Activated gamma-delta T cell treated with anti-CD3 and anti-CD28 coated beads, Interleukin-2, amount 50 U/mL, for 16 hours (primary cell): ENCODE measurements at regions not wholly inside any gene's neighbourhood (a gene's known extent, or its start where the extent isn't known, plus 50 kb on each side); places are given as distances from the start of the nearest gene placed in this dataset.
"Not testable (repeated sequence)": the region's sequence is repeated elsewhere in the genome, so short reads cannot be mapped to it uniquely, and the experiment has no call there.

Experiments
- DNase-seq: peaks from one replicate; pipeline ENCODE4 v3.0.0-alpha.2; 2020; ENCODE audit warnings: low read depth

DNA sequence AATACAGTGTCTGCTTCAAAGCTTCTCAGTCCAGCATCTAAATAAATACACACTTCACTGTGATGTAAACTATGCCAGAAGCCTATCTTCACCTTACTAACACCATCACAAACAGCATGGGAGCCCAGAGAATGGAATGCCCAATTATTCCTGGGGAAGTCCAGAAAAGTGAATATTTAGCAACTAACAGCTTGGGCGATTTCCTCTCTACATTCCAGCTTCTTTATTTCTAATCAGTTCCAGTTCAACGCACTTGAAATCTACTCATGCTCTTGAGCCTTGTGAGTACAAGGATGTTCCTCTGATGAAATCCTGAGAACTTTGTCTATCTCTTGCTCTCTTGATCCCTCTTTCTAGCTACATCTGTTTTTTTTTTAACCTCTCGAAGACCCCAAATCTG lies 100.4 kb upstream of the C9orf72 start:
- DNase-seq = no peak

DNA sequence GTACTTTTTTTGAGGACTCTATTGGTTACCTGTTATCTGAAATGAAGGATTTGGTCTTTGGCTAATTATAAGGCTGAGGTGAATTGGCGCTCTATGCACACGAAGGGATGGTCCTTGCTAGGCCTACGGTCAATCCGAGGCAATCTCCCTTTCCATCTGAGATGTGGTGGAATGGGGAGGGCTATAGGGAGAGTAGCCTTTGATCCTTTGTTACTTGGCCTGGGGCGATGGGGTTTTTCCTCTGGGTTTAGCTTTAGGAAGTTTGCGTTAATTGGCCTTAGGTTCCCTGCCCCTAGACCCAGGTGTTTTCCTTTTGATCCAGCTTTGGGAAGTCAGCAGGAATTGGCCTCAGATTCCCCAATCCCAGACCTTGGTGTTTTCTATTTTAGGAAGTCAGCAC lies 102.1 kb upstream of the C9orf72 start:
- DNase-seq = no peak

DNA sequence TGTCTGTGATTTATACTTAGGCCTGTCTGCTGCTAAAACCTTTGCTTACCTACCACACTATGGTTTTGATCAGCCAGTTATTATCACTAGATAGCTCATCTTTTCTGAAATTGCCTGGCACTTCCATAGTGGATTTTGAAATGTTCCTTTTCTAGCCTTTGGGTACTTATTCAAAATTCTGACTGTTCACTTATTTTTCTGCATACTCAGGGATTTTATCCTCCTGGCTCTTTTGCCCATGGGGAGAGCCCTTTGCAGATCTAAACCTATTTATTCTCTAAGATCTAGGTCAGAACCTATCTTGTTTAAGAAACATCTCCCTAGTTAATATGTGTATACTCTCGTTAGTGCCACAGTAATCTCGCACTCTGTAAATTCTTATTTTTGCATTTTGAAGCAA lies 103.5 kb upstream of the C9orf72 start:
- DNase-seq = no peak

DNA sequence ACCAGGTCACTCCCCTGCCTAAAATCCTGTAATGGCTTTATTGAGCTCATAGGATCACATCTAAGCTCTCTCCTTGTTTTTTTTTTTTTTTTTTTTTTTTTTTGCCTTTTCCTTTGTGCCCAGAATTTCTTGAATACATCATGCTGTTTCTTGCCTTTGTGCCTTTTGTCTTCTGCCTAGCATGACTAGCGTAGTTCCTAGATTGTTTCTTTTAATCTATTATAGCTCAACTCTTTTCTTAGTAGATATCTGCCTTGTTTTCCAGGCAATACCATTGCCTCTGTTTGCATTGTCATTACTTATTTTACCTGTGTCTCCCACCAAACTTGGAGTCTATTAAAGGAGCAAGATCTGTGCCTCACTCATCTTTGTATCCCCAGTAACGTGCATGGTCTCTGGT lies 106.1 kb upstream of the C9orf72 start:
- no peak for DNase-seq

DNA sequence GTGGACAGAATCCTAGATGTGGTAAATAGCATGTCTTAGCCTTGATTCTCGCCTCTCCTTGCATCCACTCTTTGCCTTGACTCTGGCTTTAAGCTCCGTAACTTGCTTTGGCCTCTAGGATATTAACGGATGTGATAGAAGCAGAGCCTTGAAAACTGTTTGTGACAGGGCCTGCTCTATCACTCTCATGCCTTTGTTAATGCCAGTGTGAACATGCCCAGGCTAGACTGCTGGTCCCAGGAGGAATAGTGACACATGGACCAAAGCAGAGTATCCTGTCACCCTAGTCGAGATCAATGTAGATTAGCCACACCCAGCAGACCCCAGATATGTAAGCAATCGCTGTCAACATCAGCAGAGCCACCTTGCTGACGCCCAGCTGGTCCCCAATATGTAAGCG lies 109.9 kb upstream of the C9orf72 start:
- DNase-seq = no peak

DNA sequence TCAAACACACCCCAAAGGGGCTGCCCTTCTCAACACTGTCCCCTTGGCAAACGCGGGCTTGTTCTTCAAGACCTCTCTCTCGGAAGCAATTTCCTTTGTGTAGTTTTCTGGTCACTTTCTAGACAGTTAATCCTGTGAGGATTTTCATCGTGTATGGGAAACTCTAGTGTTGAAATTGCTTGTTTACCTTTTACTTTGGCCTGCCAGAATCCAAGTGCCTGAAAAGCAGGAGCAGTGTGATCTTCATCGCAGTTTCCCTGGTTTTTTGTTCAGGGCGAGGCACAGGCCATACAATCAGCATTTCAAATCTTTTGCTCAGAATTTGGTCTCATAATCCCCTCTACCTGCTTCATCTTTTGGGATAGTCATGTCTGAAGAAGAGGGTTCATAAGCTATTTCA lies 115.7 kb upstream of the C9orf72 start:
- DNase-seq = no peak

DNA sequence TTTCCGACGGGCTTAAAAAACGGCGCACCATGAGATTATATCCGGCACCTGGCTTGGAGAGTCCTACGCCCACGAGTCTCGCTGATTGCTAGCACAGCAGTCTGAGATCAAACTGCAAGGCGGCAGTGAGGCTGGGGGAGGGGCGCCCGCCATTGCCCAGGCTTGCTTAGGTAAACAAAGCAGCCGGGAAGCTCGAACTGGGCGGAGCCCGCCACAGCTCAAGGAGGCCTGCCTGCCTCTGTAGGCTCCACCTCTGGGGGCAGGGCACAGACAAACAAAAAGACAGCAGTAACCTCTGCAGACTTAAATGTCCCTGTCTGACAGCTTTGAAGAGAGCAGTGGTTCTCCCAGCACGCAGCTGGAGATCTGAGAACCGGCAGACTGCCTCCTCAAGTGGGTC lies 117.5 kb upstream of the C9orf72 start:
- not testable (repeated sequence) for DNase-seq

DNA sequence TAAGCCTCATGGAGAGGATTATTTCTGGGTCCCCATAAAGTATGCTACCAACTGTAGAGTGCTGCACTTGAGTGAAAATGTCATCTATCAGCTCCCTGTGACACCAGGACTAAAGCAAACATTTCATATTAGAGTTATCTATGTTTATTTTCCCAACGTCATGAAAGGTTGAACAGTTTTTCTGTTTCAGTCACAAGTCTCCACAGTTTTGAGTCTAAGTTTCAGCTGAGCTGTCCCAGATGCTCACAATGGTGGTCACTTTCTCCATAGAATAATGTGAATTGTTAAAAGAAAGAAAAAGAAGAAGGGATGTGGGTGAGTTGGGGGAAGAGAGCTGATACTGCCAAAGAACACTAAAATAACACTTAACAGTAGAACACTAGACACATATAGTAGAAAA lies 126.3 kb upstream of the C9orf72 start:
- no peak for DNase-seq

DNA sequence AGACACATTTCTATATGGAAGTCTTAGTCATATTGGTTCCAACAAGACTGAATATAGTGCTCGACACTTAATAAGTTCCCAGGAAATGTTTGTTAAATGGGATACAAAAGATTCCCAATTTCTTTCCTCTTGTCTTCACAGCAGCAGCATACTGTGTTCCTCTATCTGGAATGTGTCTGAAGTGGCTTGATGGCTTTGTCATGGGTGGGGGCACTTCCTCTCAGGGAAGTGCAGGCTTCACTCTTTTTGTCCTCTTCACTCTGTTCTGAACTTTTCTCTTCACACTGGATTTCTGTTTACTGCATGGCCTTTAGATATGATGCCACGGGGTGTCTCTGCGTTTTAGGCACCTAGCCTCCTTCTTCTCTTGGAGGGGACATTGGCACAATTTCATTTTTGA lies 127.7 kb upstream of the C9orf72 start:
- no peak for DNase-seq

DNA sequence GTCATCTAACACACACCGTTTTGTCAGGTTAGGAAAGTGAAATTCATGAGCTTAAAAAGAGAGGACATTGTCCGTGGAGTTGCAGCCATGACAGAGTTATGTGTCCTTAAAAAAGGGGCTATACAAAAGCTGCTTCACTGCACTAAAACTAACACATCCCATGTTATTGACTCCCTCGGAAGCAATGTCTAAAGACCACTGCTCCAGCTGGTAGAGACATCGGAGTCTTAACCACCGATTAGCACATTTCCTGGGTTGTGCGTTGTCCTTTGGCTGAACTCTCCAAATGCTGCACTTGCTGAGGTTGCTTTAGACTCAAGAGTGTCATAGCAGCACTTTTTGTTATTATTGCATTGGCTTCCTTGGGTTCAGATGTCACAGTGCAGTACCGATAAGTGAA lies 128.3 kb upstream of the C9orf72 start:
- no peak for DNase-seq

DNA sequence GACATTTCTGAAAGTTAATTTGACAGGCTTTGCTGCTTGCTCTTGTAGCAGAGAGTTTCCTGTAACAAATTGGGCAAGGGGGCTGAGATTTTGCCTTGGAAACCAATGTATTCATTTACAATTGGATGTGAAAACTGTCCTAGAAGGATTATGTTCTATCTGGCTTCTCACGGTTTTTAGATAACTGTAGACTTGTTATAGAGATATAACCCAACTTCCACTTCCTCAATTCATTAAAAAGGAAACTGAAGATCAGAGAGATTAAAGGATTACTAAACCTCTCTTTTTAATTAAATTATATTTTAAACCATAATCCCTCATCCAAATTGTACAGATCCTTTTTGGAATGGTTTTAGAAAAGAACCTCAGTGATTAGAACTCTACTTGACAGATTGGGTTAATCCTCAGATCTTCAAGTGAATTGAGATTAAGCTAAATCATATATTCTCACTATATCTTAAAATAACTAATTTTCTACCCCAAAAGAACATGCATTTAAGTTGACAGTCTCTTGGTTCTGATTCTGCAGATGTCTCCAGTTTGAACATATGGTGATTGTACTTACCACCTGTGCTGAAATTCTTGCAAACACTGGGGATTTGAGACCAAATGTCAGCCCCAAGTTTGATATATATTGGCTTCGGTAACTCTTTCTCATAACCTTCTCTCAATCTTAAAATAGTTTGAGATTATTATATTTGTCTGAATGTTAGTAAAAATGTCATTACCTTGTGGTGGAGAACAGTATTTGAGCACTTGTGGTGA lies 130.1 kb upstream of the C9orf72 start:
- DNase-seq = no peak

DNA sequence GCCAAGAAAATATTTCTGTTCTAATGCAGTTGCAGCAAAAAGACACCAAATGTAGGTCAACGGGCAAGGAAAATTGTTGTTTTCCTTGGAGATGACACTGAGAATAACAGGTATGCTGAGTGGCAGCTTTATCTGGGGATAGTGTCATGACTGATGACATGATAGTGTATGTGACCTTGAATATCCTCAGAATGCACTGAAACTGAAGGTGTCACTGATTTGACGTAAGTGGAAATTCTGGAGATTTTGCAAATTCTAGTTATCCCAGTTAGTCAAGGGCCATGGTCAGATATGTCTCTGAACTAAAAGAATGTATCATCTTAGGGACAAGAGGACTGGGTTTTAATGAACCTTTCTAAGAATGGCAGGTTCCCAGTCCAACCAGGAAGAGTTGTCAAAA lies 138.0 kb upstream of the C9orf72 start:
- no peak for DNase-seq

DNA sequence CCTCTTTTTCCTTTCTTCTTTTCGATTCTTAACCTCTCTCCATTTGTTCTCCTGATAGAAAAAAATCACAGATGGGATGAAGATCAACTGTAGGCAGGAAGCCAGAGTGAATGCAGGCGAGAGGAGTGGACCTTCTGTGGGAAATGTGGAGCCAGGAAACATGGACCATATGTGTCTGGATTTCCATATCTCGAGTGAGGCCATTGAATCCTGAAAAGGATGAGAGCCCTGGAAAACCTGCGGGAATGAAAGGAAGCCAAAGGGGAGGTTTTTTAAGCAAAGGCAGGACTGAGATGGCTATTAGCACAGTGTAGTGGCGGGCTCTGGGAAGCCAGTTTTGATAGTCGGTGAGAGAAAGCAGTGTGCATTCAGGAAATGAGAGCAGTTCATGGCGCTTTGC lies 139.5 kb upstream of the C9orf72 start:
- DNase-seq = no peak

DNA sequence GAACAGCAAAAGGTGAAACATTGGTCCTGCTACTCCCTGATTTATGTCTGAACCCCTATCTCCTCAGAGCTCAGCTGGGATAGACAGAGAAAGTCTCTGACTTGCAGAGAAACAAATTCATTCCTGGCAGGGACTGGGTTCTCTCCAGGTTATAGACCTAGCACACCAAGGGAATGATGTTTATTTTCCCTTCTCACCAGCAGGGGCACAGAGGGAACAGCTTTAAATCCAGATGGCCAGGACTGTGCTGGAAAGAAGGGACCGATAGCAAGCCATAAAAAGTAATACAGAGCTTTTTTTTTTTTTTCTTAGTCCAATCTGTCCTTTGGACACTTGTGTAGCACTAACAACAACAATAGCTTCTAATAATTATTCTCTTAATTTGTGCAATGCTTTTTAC lies 141.1 kb upstream of the C9orf72 start:
- no peak for DNase-seq

DNA sequence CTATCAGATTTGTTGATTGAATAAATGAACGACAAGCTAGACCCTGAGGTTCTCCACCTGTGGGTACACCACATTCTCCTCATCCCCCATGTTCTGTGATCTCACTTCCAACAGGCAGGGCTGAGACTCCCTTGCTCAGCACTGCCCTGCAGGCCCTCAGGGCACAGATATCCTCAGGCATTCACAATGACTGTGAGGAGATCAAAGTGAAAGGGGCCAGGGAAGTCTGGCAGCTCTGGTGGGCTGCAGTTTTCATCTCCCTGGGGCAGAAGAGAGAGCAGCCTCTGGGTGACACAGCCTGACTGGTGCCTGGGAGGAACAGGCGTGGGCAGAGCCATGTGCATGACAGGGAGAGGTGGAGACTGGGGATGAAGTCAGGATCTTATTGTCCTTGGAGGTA lies 142.4 kb upstream of the C9orf72 start:
- DNase-seq = no peak

DNA sequence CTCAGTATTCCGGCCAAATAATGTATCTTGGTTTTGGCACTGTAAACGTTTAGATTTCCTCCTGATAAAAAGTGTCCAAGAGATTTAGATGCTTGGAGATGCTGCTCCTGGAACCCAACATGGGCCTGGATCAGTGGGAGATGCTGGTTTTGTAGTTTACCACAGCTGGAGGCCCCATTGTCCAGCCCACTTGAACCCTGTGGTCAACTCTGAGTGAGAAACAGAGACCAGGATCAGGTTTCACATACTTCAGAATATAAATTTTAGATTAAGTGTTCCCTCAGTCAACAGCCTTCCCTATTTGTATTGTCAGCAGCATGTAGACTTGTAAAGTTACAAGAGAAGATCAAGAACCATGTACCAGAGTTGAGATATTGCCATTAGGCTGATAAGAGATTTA lies 144.7 kb upstream of the C9orf72 start:
- DNase-seq = no peak

DNA sequence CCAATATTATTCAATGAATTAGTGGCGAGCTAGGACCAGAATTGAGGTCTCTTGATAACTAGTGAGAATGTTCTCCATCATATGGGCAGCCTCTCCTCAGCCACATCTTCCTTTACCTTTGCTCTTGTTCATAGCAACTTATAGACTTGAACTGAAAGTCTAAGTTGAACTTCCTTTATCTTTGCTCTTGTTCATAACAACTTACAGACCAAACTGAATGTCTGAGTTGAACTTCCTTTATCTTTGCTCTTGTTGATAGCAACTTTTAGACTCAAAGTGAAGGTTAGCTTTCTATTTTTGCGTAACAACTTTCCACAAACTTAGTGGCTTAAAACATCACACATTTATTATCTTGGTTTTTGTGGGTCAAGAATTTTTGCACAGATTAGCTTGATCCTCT lies 146.4 kb upstream of the C9orf72 start:
- no peak for DNase-seq

DNA sequence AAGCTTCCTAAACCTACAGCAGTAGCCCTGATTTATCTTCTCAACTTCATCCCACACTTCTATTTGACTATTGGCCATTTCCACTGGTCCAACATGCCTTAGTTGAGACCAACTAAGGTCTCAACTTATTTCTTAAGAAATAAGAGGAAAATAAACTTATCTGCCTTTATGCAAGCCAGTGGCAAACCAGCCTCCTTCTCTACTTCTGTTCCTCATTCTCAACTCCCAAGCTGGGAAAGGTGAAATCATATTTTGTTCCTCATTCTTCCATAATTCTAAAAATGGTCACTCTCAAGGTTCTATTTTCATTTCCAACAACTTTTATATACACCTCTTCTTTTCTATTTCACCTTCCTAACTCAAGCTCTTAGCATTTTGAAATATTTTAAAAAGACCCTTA lies 149.6 kb upstream of the C9orf72 start:
- DNase-seq = no peak

DNA sequence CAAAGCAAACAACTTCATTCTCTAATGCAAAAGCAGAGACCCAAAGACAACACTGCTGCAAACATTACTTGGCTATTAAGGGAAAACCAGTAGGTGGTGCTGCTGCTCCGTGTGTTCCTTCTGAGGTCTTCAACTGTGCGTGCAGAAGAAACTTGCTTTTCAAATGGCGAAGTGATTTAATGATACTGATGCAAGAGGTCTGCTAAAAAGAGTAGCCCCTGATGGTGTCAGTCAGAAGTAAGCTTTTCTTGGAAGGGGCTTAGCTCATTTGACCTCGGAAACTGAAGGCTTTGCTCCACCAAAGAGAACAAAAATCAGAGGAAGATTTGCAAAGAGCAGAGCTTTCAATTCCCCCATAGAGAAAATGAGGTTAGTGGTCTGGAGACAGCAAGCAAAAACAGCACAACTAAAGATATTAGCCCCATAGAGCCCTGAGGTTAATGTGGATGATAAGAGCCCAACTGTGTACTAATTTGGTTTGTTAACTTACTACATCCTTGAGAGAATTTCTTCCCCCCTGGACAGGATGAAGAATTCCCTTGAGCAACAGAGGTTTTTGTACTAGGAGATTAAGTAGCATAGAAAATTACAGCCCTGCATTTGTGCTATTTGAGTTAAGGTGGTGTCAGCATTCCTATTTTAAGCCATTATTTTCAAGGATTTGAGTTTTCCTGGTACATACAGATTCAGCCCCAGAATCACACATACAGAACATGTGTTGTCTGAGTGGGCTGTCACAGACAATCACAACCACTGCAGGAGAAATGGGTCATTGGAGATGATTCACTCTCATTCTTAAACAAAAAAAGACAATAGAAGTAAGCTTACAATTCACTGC lies 153.2 kb upstream of the C9orf72 start:
- no peak for DNase-seq

DNA sequence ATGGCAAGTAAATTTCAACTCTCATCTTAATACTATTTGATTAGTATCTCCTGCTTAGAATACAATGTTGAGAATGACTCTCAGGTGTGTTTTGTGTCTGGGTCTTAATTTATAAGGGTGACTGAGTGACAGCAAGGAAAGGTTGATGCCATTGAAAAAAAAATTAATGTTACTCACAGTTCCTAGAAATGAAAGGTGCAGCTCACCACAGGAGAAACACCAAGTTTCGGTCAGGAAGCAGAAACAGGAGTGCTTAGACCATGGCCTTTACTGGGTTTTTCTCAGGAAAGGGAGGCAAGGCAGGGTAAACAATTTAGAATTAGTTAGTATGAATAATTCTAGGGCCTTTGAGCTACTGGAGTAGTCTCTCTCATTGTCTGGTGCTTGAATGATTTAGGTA lies 159.2 kb upstream of the C9orf72 start:
- DNase-seq = no peak

DNA sequence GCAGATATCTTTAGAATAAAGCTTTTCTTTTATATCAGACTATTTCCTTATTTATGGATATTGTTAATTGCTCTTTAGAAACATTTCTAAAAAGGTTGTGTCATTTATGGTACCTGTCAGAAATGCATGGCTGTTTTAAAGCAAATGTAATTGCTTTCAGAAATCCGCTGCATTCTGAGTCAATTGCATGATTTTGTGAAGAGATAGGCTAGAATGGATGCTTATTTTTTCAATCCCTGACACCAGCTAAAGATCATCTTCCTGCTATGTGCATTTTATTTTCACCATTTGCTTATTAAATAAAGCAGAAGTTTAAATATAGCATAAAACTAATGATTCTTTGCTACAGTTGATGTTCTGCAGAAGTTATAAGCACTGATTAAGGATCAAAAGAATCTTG lies 170.2 kb upstream of the C9orf72 start:
- DNase-seq = no peak

DNA sequence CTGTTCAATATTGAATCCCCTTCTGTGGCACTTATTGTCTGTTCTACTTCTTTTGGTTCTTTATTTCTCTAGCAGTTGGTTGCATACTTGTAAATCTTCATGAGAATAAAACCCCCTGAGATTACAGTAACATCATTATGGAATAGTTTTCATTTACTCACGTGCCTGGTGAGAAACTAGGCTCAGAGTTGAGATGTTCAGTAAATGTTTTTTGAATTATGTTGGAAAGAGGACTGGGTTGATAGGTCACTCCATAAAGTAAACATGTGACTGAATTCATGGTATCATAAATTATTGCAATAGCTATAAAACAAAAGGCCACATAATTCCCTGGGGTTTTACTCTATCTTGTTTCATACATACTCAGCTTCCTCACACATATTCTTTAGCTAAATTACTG lies 174.2 kb upstream of the C9orf72 start:
- DNase-seq = no peak

DNA sequence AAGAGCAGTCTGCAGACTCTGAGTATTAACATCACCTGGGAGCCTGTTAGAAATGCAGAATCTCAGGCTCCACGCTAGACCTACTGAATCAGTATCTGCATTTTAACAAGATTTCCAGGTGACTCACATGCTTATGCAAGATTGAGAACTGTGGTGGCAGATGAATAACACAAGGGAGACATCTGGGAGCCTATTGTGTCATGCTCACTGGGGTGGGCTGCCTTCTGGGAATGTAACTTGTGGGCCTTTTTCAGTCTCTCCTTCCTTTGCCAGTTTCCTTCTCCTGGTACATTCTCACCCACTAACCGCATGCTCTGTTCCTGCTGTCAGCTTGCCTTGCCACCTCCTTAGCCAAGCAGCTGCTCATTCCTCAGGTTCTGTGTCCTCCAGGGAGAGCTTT lies 176.6 kb upstream of the C9orf72 start:
- no peak for DNase-seq

DNA sequence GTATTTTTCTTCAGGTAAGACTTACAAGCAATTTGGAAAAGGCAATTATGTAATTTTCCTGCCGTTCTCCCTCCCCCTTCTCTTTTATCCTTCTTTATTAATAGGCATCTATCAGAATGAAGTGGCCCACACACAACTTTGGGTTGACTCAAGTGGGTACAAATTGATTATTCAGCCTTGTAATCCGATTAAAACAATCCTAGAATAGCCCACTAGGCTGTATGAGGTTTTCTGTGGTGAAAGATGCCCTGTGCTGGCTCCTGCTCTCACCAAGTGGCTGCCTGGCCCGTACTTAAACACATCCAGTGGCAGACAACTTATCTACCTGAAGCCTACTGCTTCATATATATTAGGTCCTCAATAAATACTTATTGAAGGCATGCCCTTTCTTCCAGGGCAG lies 177.3 kb upstream of the C9orf72 start:
- no peak for DNase-seq
